ENCODE measurements at regions not wholly inside any gene's neighbourhood (a gene's known extent, or its start where the extent isn't known, plus 50 kb on each side); places are given as distances from the start of the nearest gene placed in this dataset.

GRCh38 chr7:35415411-35415822, 161.5 kb upstream of the TBX20 start:
- Histone ChIP-seq H3K4me1 (ENCODE audit: control insufficient read depth in 3 of 3, insufficient read depth in 2 of 3, low read depth in 1 of 3, low read length in 2 of 3) (no peaks in the 10 kb centered on the region), H3K4me3 (ENCODE audit: low read depth in 1 of 3, low read length in 3 of 3) (no peak overlapping the region), H3K27me3 (ENCODE audit: control insufficient read depth in 3 of 3, insufficient read depth in 3 of 3, low read length in 3 of 3) (peaks cover 0 to 17% (median 0%) of the 10 kb centered on the region in 3 donors), H3K27ac (ENCODE audit: low read depth in 1 of 3, low read length in 2 of 3) (no peak overlapping the region), H3K36me3 (ENCODE audit: control insufficient read depth in 3 of 3, insufficient read depth in 2 of 3, low read depth in 1 of 3, low read length in 3 of 3) (no peaks in the 10 kb centered on the region), H3K9me3 (ENCODE audit: control insufficient read depth in 2 of 2, insufficient read depth in 1 of 2, low read depth in 1 of 2, low read length in 1 of 2) (no peaks in the 10 kb centered on the region)
- FAIRE-seq (no peak), DNase-seq (no peak)
- WGBS, 3 donors: 72 to 85% (median 75%) methylated on average over 6 of the region's 6 CpGs

GRCh38 chr7:35411331-35411730, 157.4 kb upstream of the TBX20 start:
- Histone ChIP-seq H3K9me3 (ENCODE audit: control insufficient read depth in 2 of 2, insufficient read depth in 1 of 2, low read depth in 1 of 2, low read length in 1 of 2) (no peaks in the 10 kb centered on the region), H3K4me1 (ENCODE audit: control insufficient read depth in 3 of 3, insufficient read depth in 2 of 3, low read depth in 1 of 3, low read length in 2 of 3) (no peaks in the 10 kb centered on the region), H3K36me3 (ENCODE audit: control insufficient read depth in 3 of 3, insufficient read depth in 2 of 3, low read depth in 1 of 3, low read length in 3 of 3) (no peaks in the 10 kb centered on the region), H3K4me3 (ENCODE audit: low read depth in 1 of 3, low read length in 3 of 3) (no peak overlapping the region), H3K27me3 (ENCODE audit: control insufficient read depth in 3 of 3, insufficient read depth in 3 of 3, low read length in 3 of 3) (peaks cover 0 to 6% (median 0%) of the 10 kb centered on the region in 3 donors), H3K27ac (ENCODE audit: low read depth in 1 of 3, low read length in 2 of 3) (no peak overlapping the region)
- FAIRE-seq: no peak
- no peak for DNase-seq
- WGBS, 3 donors: 52 to 61% (median 58%) methylated on average over 3 of the region's 3 CpGs

- H3K4me1 ChIP-seq (ENCODE audit: control insufficient read depth in 3 of 3, insufficient read depth in 2 of 3, low read depth in 1 of 3, low read length in 2 of 3): no peaks in the 10 kb centered on the region
- H3K4me3 ChIP-seq (ENCODE audit: low read depth in 1 of 3, low read length in 3 of 3): no peak overlapping the region
- no peak for DNase-seq
- FAIRE-seq: no peak
- no peak overlapping the region for H3K27ac ChIP-seq (ENCODE audit: low read depth in 1 of 3, low read length in 2 of 3)
- H3K36me3 ChIP-seq (ENCODE audit: control insufficient read depth in 3 of 3, insufficient read depth in 2 of 3, low read depth in 1 of 3, low read length in 3 of 3): no peaks in the 10 kb centered on the region
- no peaks in the 10 kb centered on the region for H3K9me3 ChIP-seq (ENCODE audit: control insufficient read depth in 2 of 2, insufficient read depth in 1 of 2, low read depth in 1 of 2, low read length in 1 of 2)
- WGBS, 3 donors: 57 to 66% (median 57%) methylated on average over 4 of the region's 4 CpGs
- H3K27me3 ChIP-seq (ENCODE audit: control insufficient read depth in 3 of 3, insufficient read depth in 3 of 3, low read length in 3 of 3): no peaks in the 10 kb centered on the region
Measured at GRCh38 chr7:35405461-35405860, 151.6 kb upstream of the TBX20 start.

- Histone ChIP-seq H3K27ac (ENCODE audit: low read depth in 1 of 3, low read length in 2 of 3) (no peak overlapping the region), H3K27me3 (ENCODE audit: control insufficient read depth in 3 of 3, insufficient read depth in 3 of 3, low read length in 3 of 3) (no peaks in the 10 kb centered on the region), H3K4me1 (ENCODE audit: control insufficient read depth in 3 of 3, insufficient read depth in 2 of 3, low read depth in 1 of 3, low read length in 2 of 3) (no peaks in the 10 kb centered on the region), H3K4me3 (ENCODE audit: low read depth in 1 of 3, low read length in 3 of 3) (no peak overlapping the region), H3K9me3 (ENCODE audit: control insufficient read depth in 2 of 2, insufficient read depth in 1 of 2, low read depth in 1 of 2, low read length in 1 of 2) (no peaks in the 10 kb centered on the region), H3K36me3 (ENCODE audit: control insufficient read depth in 3 of 3, insufficient read depth in 2 of 3, low read depth in 1 of 3, low read length in 3 of 3) (no peaks in the 10 kb centered on the region)
- WGBS, 3 donors: 74 to 86% (median 80%) methylated on average over 8 of the region's 8 CpGs
- FAIRE-seq (no peak), DNase-seq (no peak)
Measured at GRCh38 chr7:35401217-35401879, 147.4 kb upstream of the TBX20 start.

- Histone ChIP-seq H3K27me3 (ENCODE audit: control insufficient read depth in 3 of 3, insufficient read depth in 3 of 3, low read length in 3 of 3) (peaks cover 0 to 2% (median 0%) of the 10 kb centered on the region in 3 donors), H3K4me3 (ENCODE audit: low read depth in 1 of 3, low read length in 3 of 3) (no peak overlapping the region), H3K36me3 (ENCODE audit: control insufficient read depth in 3 of 3, insufficient read depth in 2 of 3, low read depth in 1 of 3, low read length in 3 of 3) (no peaks in the 10 kb centered on the region), H3K27ac (ENCODE audit: low read depth in 1 of 3, low read length in 2 of 3) (no peak overlapping the region), H3K9me3 (ENCODE audit: control insufficient read depth in 2 of 2, insufficient read depth in 1 of 2, low read depth in 1 of 2, low read length in 1 of 2) (no peaks in the 10 kb centered on the region), H3K4me1 (ENCODE audit: control insufficient read depth in 3 of 3, insufficient read depth in 2 of 3, low read depth in 1 of 3, low read length in 2 of 3) (no peaks in the 10 kb centered on the region)
- WGBS, 3 donors: 52 to 66% (median 65%) methylated on average over 4 of the region's 4 CpGs
- FAIRE-seq: no peak
- no peak for DNase-seq
Measured at GRCh38 chr7:35399840-35400239, 145.9 kb upstream of the TBX20 start.

GRCh38 chr7:35399216-35399615, 145.3 kb upstream of the TBX20 start:
- Histone ChIP-seq H3K27ac (ENCODE audit: low read depth in 1 of 3, low read length in 2 of 3) (no peak overlapping the region), H3K9me3 (ENCODE audit: control insufficient read depth in 2 of 2, insufficient read depth in 1 of 2, low read depth in 1 of 2, low read length in 1 of 2) (no peaks in the 10 kb centered on the region), H3K27me3 (ENCODE audit: control insufficient read depth in 3 of 3, insufficient read depth in 3 of 3, low read length in 3 of 3) (peaks cover 0 to 2% (median 0%) of the 10 kb centered on the region in 3 donors), H3K36me3 (ENCODE audit: control insufficient read depth in 3 of 3, insufficient read depth in 2 of 3, low read depth in 1 of 3, low read length in 3 of 3) (no peaks in the 10 kb centered on the region), H3K4me1 (ENCODE audit: control insufficient read depth in 3 of 3, insufficient read depth in 2 of 3, low read depth in 1 of 3, low read length in 2 of 3) (no peaks in the 10 kb centered on the region), H3K4me3 (ENCODE audit: low read depth in 1 of 3, low read length in 3 of 3) (no peak overlapping the region)
- DNase-seq (no peak), FAIRE-seq (no peak)

GRCh38 chr7:35398518-35398917, 144.6 kb upstream of the TBX20 start:
- no peak overlapping the region for H3K4me3 ChIP-seq (ENCODE audit: low read depth in 1 of 3, low read length in 3 of 3)
- H3K36me3 ChIP-seq (ENCODE audit: control insufficient read depth in 3 of 3, insufficient read depth in 2 of 3, low read depth in 1 of 3, low read length in 3 of 3): no peaks in the 10 kb centered on the region
- no peak for DNase-seq
- H3K27ac ChIP-seq (ENCODE audit: low read depth in 1 of 3, low read length in 2 of 3): no peak overlapping the region
- no peaks in the 10 kb centered on the region for H3K4me1 ChIP-seq (ENCODE audit: control insufficient read depth in 3 of 3, insufficient read depth in 2 of 3, low read depth in 1 of 3, low read length in 2 of 3)
- WGBS, 3 donors: 25 to 48% (median 32%) methylated on average over 4 of the region's 4 CpGs
- peaks cover 0 to 2% (median 0%) of the 10 kb centered on the region in 3 donors for H3K27me3 ChIP-seq (ENCODE audit: control insufficient read depth in 3 of 3, insufficient read depth in 3 of 3, low read length in 3 of 3)
- no peaks in the 10 kb centered on the region for H3K9me3 ChIP-seq (ENCODE audit: control insufficient read depth in 2 of 2, insufficient read depth in 1 of 2, low read depth in 1 of 2, low read length in 1 of 2)
- no peak for FAIRE-seq

- DNase-seq (no peak), FAIRE-seq (no peak)
- WGBS, 3 donors: 61 to 72% (median 65%) methylated on average over 5 of the region's 5 CpGs
- Histone ChIP-seq H3K4me1 (ENCODE audit: control insufficient read depth in 3 of 3, insufficient read depth in 2 of 3, low read depth in 1 of 3, low read length in 2 of 3) (no peaks in the 10 kb centered on the region), H3K27me3 (ENCODE audit: control insufficient read depth in 3 of 3, insufficient read depth in 3 of 3, low read length in 3 of 3) (peaks cover 0 to 3% (median 1%) of the 10 kb centered on the region in 3 donors), H3K9me3 (ENCODE audit: control insufficient read depth in 2 of 2, insufficient read depth in 1 of 2, low read depth in 1 of 2, low read length in 1 of 2) (no peaks in the 10 kb centered on the region), H3K36me3 (ENCODE audit: control insufficient read depth in 3 of 3, insufficient read depth in 2 of 3, low read depth in 1 of 3, low read length in 3 of 3) (no peaks in the 10 kb centered on the region), H3K4me3 (ENCODE audit: low read depth in 1 of 3, low read length in 3 of 3) (no peak overlapping the region), H3K27ac (ENCODE audit: low read depth in 1 of 3, low read length in 2 of 3) (no peak overlapping the region)
Measured at GRCh38 chr7:35390146-35390545, 136.2 kb upstream of the TBX20 start.

- Histone ChIP-seq H3K4me3 (ENCODE audit: low read depth in 1 of 3, low read length in 3 of 3) (no peak overlapping the region), H3K4me1 (ENCODE audit: control insufficient read depth in 3 of 3, insufficient read depth in 2 of 3, low read depth in 1 of 3, low read length in 2 of 3) (no peaks in the 10 kb centered on the region), H3K27me3 (ENCODE audit: control insufficient read depth in 3 of 3, insufficient read depth in 3 of 3, low read length in 3 of 3) (peaks cover 0 to 3% (median 1%) of the 10 kb centered on the region in 3 donors), H3K36me3 (ENCODE audit: control insufficient read depth in 3 of 3, insufficient read depth in 2 of 3, low read depth in 1 of 3, low read length in 3 of 3) (no peaks in the 10 kb centered on the region), H3K9me3 (ENCODE audit: control insufficient read depth in 2 of 2, insufficient read depth in 1 of 2, low read depth in 1 of 2, low read length in 1 of 2) (no peaks in the 10 kb centered on the region), H3K27ac (ENCODE audit: low read depth in 1 of 3, low read length in 2 of 3) (no peak overlapping the region)
- 58 to 84% (median 72%) methylated on average over 3 of the region's 3 CpGs for WGBS, 3 donors
- DNase-seq (no peak), FAIRE-seq (no peak)
Measured at GRCh38 chr7:35389636-35390035, 135.7 kb upstream of the TBX20 start.
